PC-3 (cell line): ENCODE measurements at regions not wholly inside any gene's neighbourhood (a gene's known extent, or its start where the extent isn't known, plus 50 kb on each side); places are given as distances from the start of the nearest gene placed in this dataset.

Experiments
- ATAC-seq: fragments of 200-7000 bp; cut with Tn5 transposase; 2 replicates; pipeline ENCODE4 v1.9.1; 2020; ENCODE audit warnings: mild to moderate bottlenecking, moderate library complexity
- BruUV-seq: library from RNA; stranded (reverse); fragments of 400-500 nt; replicated peaks from 2 replicates; lab custom pipeline; 2021; lab: Mats Ljungman, UMichigan
- CTCF ChIA-PET: fragments of 300-600 bp; sonication (Branson Sonifier 250); formaldehyde crosslinking; loops from one replicate; lab custom pipeline; 2022; ENCODE audit warnings: antibody characterized with exemption; lab: Charles Lee
- POLR2A ChIA-PET: fragments of 300-600 bp; sonication (Branson Sonifier 250); formaldehyde crosslinking; loops from one replicate; lab custom pipeline; 2022; ENCODE audit warnings: antibody characterized with exemption; ENCODE audit not compliant: unreplicated experiment; lab: Charles Lee
- DNase-seq: peaks from one replicate; pipeline ENCODE4 v3.0.0-alpha.2; 2015
- H2AFZ ChIP-seq: fragments of 300-600 bp; sonication (generic); 2 replicates; pipeline ENCODE4 v1.6.0; 2016; ENCODE audit warnings: antibody characterized with exemption, low read length
- H3F3A ChIP-seq: fragments of 300-600 bp; sonication (generic); one replicate; pipeline ENCODE4 v1.6.0; 2017; ENCODE audit warnings: antibody characterized with exemption, low read length, control low read depth, mild to moderate bottlenecking; ENCODE audit not compliant: unreplicated experiment
- H3K27ac ChIP-seq: fragments of 300-600 bp; sonication (generic); 2 replicates; pipeline ENCODE4 v1.5.1; 2016; ENCODE audit warnings: mild to moderate bottlenecking, low read length
- H3K27me3 ChIP-seq: fragments of 300-600 bp; sonication (generic); 2 replicates; pipeline ENCODE4 v1.6.1; 2016; ENCODE audit warnings: low read length, mixed read lengths
- H3K36me3 ChIP-seq: fragments of 300-600 bp; sonication (generic); 2 replicates; pipeline ENCODE4 v1.6.1; 2016; ENCODE audit warnings: low read depth, mixed run types, low read length, mixed read lengths
- H3K4me1 ChIP-seq: fragments of 300-600 bp; sonication (generic); 2 replicates; pipeline ENCODE4 v1.5.1; 2016; ENCODE audit warnings: low read length; ENCODE audit not compliant: insufficient read depth
- H3K4me2 ChIP-seq: fragments of 300-600 bp; sonication (generic); 2 replicates; pipeline ENCODE4 v1.6.0; 2016; ENCODE audit warnings: low read length
- H3K4me3 ChIP-seq: fragments of 300-600 bp; sonication (generic); 2 replicates; pipeline ENCODE4 v1.5.1; 2016; ENCODE audit warnings: mild to moderate bottlenecking, low read length, mixed read lengths
- H3K79me2 ChIP-seq: fragments of 300-600 bp; sonication (generic); 2 replicates; pipeline ENCODE4 v1.6.1; 2017; ENCODE audit warnings: low read length, mixed read lengths
- H3K9ac ChIP-seq: fragments of 300-600 bp; sonication (generic); 2 replicates; pipeline ENCODE4 v1.6.0; 2016; ENCODE audit warnings: mild to moderate bottlenecking, low read length
- H3K9me2 ChIP-seq: fragments of 300-600 bp; sonication (generic); replicated peaks from 2 replicates; pipeline ENCODE4 v1.6.1; 2016; ENCODE audit warnings: mixed run types, low read length, mixed read lengths
- H3K9me3 ChIP-seq: fragments of 300-600 bp; sonication (generic); 2 replicates; pipeline ENCODE4 v1.6.1; 2016; ENCODE audit warnings: low read length, mixed read lengths
- H4K20me1 ChIP-seq: fragments of 300-600 bp; sonication (generic); 2 replicates; pipeline ENCODE4 v1.6.1; 2016; ENCODE audit warnings: low read length, mixed read lengths
- EZH2 ChIP-seq: fragments of 300-600 bp; sonication (generic); IDR thresholded peaks from one replicate; pipeline ENCODE4 v1.6.1; 2017; ENCODE audit warnings: antibody characterized with exemption, mild to moderate bottlenecking, low read length; ENCODE audit not compliant: unreplicated experiment
- EZH2phosphoT487 ChIP-seq: fragments of 300-600 bp; sonication (generic); IDR thresholded peaks from 2 replicates; pipeline ENCODE4 v1.6.1; 2018; ENCODE audit warnings: mild to moderate bottlenecking, antibody characterized with exemption, low read length, borderline replicate concordance
- intact Hi-C: fragments of 100-400 bp; cut with micrococcal nuclease; formaldehyde crosslinking; loops from 2 replicates; pipeline ENCODE4 v1.9.0; 2023
- TF ChIP-seq, protein P1 (sequence below): fragments of 300-600 bp; sonication (generic); conservative IDR thresholded peaks from 2 replicates; pipeline ENCODE4 v1.5.1; 2017; ENCODE audit warnings: antibody characterized with exemption, low read depth, mild to moderate bottlenecking, low read length

DNA sequence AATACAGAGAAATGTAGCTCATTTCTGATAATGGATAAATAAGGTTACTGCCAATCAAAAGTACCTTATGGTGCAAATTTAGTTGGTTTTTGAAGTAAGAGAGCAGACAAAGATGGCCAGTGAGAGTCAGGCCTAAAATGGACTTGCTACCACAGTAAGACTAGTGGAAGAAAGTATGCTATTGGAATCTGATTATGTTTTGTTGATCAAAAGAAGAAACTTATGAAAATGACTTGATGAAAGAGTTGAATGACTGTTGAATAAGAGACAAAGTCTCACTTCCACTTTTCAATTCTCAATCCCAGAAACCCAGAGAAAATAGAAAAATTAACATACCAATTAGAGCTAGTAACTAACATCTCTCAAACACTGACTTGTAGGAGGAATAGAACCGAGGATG, 737.8 kb upstream of the INTU start:
- TF ChIP-seq, protein P1, sequence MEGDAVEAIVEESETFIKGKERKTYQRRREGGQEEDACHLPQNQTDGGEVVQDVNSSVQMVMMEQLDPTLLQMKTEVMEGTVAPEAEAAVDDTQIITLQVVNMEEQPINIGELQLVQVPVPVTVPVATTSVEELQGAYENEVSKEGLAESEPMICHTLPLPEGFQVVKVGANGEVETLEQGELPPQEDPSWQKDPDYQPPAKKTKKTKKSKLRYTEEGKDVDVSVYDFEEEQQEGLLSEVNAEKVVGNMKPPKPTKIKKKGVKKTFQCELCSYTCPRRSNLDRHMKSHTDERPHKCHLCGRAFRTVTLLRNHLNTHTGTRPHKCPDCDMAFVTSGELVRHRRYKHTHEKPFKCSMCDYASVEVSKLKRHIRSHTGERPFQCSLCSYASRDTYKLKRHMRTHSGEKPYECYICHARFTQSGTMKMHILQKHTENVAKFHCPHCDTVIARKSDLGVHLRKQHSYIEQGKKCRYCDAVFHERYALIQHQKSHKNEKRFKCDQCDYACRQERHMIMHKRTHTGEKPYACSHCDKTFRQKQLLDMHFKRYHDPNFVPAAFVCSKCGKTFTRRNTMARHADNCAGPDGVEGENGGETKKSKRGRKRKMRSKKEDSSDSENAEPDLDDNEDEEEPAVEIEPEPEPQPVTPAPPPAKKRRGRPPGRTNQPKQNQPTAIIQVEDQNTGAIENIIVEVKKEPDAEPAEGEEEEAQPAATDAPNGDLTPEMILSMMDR = no peak
- TF ChIP-seq EZH2phosphoT487 = no peak
- no peak for TF ChIP-seq EZH2
- Histone ChIP-seq H3K27me3 (no peaks in the 10 kb centered on the region), H3K4me1 (no peaks in the 10 kb centered on the region), H3K9ac (no peak overlapping the region), H3K9me3 (no peaks in the 10 kb centered on the region), H2AFZ (no peak overlapping the region), H3K9me2 (no peaks in the 10 kb centered on the region), H3K27ac (no peak overlapping the region), H3K4me3 (no peak overlapping the region), H3K4me2 (no peak overlapping the region), H3F3A (no peaks in the 10 kb centered on the region), H4K20me1 (no peaks in the 10 kb centered on the region), H3K36me3 (no peaks in the 10 kb centered on the region), H3K79me2 (no peaks in the 10 kb centered on the region)
- DNase-seq (no peak), ATAC-seq (no peak)
- POLR2A ChIA-PET = no interaction called here
- CTCF ChIA-PET = no interaction called here
- BruUV-seq = no TSS peak
- intact Hi-C loops = no loop called here

DNA sequence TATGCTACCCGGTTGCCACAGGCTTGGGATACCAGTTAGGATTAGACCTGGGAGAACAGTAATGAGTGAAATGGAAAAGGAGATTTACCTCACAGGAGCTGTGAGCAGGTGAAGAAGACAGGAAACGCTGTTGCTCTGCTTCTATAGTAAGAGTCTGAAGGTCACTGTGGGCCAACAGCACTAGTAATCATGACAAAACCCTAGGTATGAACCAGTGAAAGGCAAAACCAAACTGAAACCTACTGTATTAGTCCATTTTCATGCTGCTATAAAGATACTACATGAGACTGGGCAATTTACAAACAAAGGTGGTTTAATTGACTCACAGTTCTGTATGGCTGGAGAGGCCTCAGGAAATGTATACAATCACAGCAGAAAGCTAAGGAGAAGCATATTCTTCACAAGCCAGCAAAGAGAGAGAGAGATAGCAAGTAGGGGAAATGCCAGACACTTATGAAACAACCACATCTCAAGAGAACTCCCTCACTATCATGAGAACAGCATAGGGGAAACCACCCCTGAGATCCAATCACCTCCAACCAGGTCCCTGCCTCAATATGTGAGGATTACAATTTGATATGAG, 736.7 kb upstream of the INTU start:
- H3F3A ChIP-seq = no peaks in the 10 kb centered on the region
- no peaks in the 10 kb centered on the region for H3K4me1 ChIP-seq
- CTCF ChIA-PET = no interaction called here
- POLR2A ChIA-PET = no interaction called here
- no peak overlapping the region for H3K4me3 ChIP-seq
- no peaks in the 10 kb centered on the region for H3K9me2 ChIP-seq
- no peak overlapping the region for H3K9ac ChIP-seq
- H3K36me3 ChIP-seq = no peaks in the 10 kb centered on the region
- H4K20me1 ChIP-seq = no peaks in the 10 kb centered on the region
- no TSS peak for BruUV-seq
- H3K79me2 ChIP-seq = no peaks in the 10 kb centered on the region
- ATAC-seq (no peak), DNase-seq (no peak)
- H3K27me3 ChIP-seq = no peaks in the 10 kb centered on the region
- no peak overlapping the region for H3K4me2 ChIP-seq
- H3K27ac ChIP-seq = no peak overlapping the region
- H2AFZ ChIP-seq = no peak overlapping the region
- intact Hi-C loops = no loop called here
- no peaks in the 10 kb centered on the region for H3K9me3 ChIP-seq
- no peak for TF ChIP-seq EZH2
- TF ChIP-seq, protein P1 = no peak
- no peak for TF ChIP-seq EZH2phosphoT487

DNA sequence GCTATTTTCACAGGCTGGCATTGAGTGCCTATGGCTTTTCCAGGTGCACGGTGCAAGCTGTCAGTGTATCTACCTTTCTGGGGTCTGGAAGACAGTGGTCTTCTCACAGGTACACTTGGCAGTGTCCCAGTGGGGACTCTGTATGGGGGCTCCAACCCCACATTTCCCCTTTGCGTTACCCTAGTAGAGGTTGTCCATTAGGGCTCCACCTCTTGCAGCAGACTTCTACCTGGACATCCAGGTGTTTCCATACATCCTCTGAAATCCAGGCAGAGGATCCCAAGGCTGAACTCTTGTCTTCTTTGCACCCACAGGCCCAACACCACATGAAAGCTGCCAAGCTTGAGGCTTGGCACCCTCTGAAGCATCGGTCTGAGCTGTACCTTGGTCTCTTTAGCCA, 735.7 kb upstream of the INTU start:
- Histone ChIP-seq H3F3A (no peaks in the 10 kb centered on the region), H3K27ac (no peak overlapping the region), H3K36me3 (no peaks in the 10 kb centered on the region), H3K9ac (no peak overlapping the region), H3K4me1 (no peaks in the 10 kb centered on the region), H3K9me3 (no peaks in the 10 kb centered on the region), H3K4me3 (no peak overlapping the region), H3K79me2 (no peaks in the 10 kb centered on the region), H3K4me2 (no peak overlapping the region), H4K20me1 (no peaks in the 10 kb centered on the region), H2AFZ (no peak overlapping the region), H3K9me2 (no peaks in the 10 kb centered on the region), H3K27me3 (no peaks in the 10 kb centered on the region)
- BruUV-seq = no TSS peak
- ChIA-PET CTCF (no interaction called here), POLR2A (no interaction called here)
- TF ChIP-seq EZH2phosphoT487 = no peak
- TF ChIP-seq, protein P1 = no peak
- TF ChIP-seq EZH2 = no peak
- DNase-seq (no peak), ATAC-seq (no peak)
- intact Hi-C loops = no loop called here
